Ovary (tissue), 7 donors: ENCODE measurements at regions not wholly inside any gene's neighbourhood (a gene's known extent, or its start where the extent isn't known, plus 50 kb on each side); places are given as distances from the start of the nearest gene placed in this dataset.
A peak's percentile ranks its signal among the peaks of the same experiment; 100 is the strongest.

Source experiments
- DNase-seq, 5 donors: peaks; one replicate each; pipeline ENCODE4 v3.0.0-alpha.2; 2019 to 2020
- H3K27ac ChIP-seq, 2 donors: fragments of 200-600 bp; one replicate each; pipeline versions ENCODE4 v1.5.1 to v1.8.0; 2019 to 2022
- H3K27me3 ChIP-seq: fragments of 200-600 bp; one replicate; pipeline ENCODE4 v1.8.0; 2022
- H3K36me3 ChIP-seq: fragments of 200-600 bp; sonication (generic); one replicate; pipeline ENCODE4 v1.5.1; 2019
- H3K4me1 ChIP-seq: one replicate; pipeline ENCODE4 v1.8.1; 2013; ENCODE audit warnings: mild to moderate bottlenecking, moderate library complexity; ENCODE audit not compliant: insufficient read depth
- H3K4me3 ChIP-seq: fragments of 200-600 bp; sonication (generic); one replicate; pipeline ENCODE4 v1.5.1; 2017
- H3K9me3 ChIP-seq, 2 donors: fragments of 200-600 bp in 1 of 2; sonication (generic) in 1 of 2; one replicate each; pipeline versions ENCODE4 v1.5.1 to v1.8.1; 2013 to 2019; ENCODE audit warnings: mild to moderate bottlenecking in 1 of 2, moderate library complexity in 1 of 2
- CTCF ChIP-seq, 3 donors: fragments of 450-650 bp in 2 of 3; fragments of 200-600 bp in 1 of 3; IDR thresholded peaks; one replicate each; pipeline versions ENCODE4 v1.5.1 to v1.8.0; 2016 to 2022; ENCODE audit warnings: antibody characterized with exemption in 3 of 3, mild to moderate bottlenecking in 1 of 3
- EP300 ChIP-seq: sonication (generic); formaldehyde crosslinking; IDR thresholded peaks from one replicate; pipeline ENCODE4 v1.6.1; 2017; ENCODE audit warnings: antibody characterized with exemption
- POLR2A ChIP-seq: fragments of 450-650 bp; IDR thresholded peaks from one replicate; pipeline ENCODE4 v1.6.1; 2017; ENCODE audit warnings: antibody characterized with exemption, mild to moderate bottlenecking, moderate library complexity
- WGBS, 3 donors: extraction: QIAGEN DNeasy Blood & Tissue Kit in 1 of 3; methylation state at CpG; one replicate each; pipeline versions ENCODE4 v1.1.5 to v1.1.7; 2013 to 2017; 5-methylcytosine and 5-hydroxymethylcytosine counted together
- intact Hi-C, 4 donors: fragments of 100-400 bp; cut with DNase I; formaldehyde crosslinking; loops; one replicate each; pipeline versions ENCODE4 v1.11.0 to v1.15.1; 2022 to 2023
- donor health status: DM: no; HTN: no; CAD: no; lungs with moderate emphysema.
- donor health status: DM: no; HTN: no; CAD: no.
- donor health status: Bipolar disorder and iron deficiency.
- donor health status: DM: no; HTN: no; CAD: no.
- donor health status: DM: yes; HTN: yes; CAD: no.

- no peak overlapping the region for H3K27ac ChIP-seq
- H3K4me3 ChIP-seq: no peak overlapping the region
- H3K4me1 ChIP-seq: peaks cover 5% of the 10 kb centered on the region
- H3K9me3 ChIP-seq: no peaks in the 10 kb centered on the region
- DNase-seq: no peak
- intact Hi-C loops: no loop called here
- H3K27me3 ChIP-seq: no peaks in the 10 kb centered on the region
- WGBS, 3 donors: 36 to 38% (median 37%) methylated on average over 2 of the region's 2 CpGs
- TF ChIP-seq CTCF (IDR thresholded peaks at IDR 0.05) (no peak), POLR2A (no peak), EP300 (no peak)
- no peaks in the 10 kb centered on the region for H3K36me3 ChIP-seq
Observed at GRCh38 chr5:155254399-155254798, 240.8 kb downstream of the KIF4B start.

GRCh38 chr5:155258161-155258560 is 244.6 kb downstream of the KIF4B start:
- intact Hi-C loops: no loop called here
- Histone ChIP-seq H3K9me3 (no peaks in the 10 kb centered on the region), H3K4me3 (no peak overlapping the region), H3K27me3 (no peaks in the 10 kb centered on the region), H3K36me3 (no peaks in the 10 kb centered on the region), H3K27ac (peak overlapping the region in 1 of 2 donors; percentile 48), H3K4me1 (peaks cover 5% of the 10 kb centered on the region)
- DNase-seq: peak in 4 of 5 donors; percentile 36 to 66 (median 51)
- TF ChIP-seq EP300: no peak
- no peak for TF ChIP-seq CTCF (IDR thresholded peaks at IDR 0.05)
- TF ChIP-seq POLR2A: no peak
- 15 to 18% (median 17%) methylated on average over 6 of the region's 6 CpGs for whole genome bisulfite sequencing, 3 donors

GRCh38 chr5:155259648-155260047 is 246.1 kb downstream of the KIF4B start:
- DNase-seq: no peak
- peaks cover 5% of the 10 kb centered on the region for H3K4me1 ChIP-seq
- H3K4me3 ChIP-seq: no peak overlapping the region
- no peaks in the 10 kb centered on the region for H3K36me3 ChIP-seq
- no peak overlapping the region for H3K27ac ChIP-seq
- no peaks in the 10 kb centered on the region for H3K27me3 ChIP-seq
- intact Hi-C loops: no loop called here
- no peaks in the 10 kb centered on the region for H3K9me3 ChIP-seq
- 80 to 89% (median 84%) methylated on average over 5 of the region's 5 CpGs for WGBS, 3 donors
- no peak for TF ChIP-seq CTCF (IDR thresholded peaks at IDR 0.05)
- no peak for TF ChIP-seq POLR2A
- TF ChIP-seq EP300: no peak

- no peaks in the 10 kb centered on the region for H3K36me3 ChIP-seq
- TF ChIP-seq CTCF (IDR thresholded peaks at IDR 0.05): no peak
- TF ChIP-seq EP300: no peak
- no peak for TF ChIP-seq POLR2A
- 72 to 88% (median 83%) methylated on average over 3 of the region's 3 CpGs for WGBS, 3 donors
- H3K9me3 ChIP-seq: no peaks in the 10 kb centered on the region
- intact Hi-C loops: no loop called here
- peaks cover 4% of the 10 kb centered on the region for H3K4me1 ChIP-seq
- H3K27me3 ChIP-seq: no peaks in the 10 kb centered on the region
- H3K4me3 ChIP-seq: no peak overlapping the region
- no peak overlapping the region for H3K27ac ChIP-seq
- DNase-seq: no peak
Observed at GRCh38 chr5:155260798-155261197, 247.2 kb downstream of the KIF4B start.

- intact Hi-C loops: no loop called here
- no peak for DNase-seq
- no peaks in the 10 kb centered on the region for H3K27me3 ChIP-seq
- H3K4me3 ChIP-seq: no peak overlapping the region
- H3K27ac ChIP-seq: no peak overlapping the region
- H3K4me1 ChIP-seq: peaks cover 4% of the 10 kb centered on the region
- 90 to 92% (median 91%) methylated on average over 2 of the region's 2 CpGs for WGBS, 3 donors
- H3K36me3 ChIP-seq: no peaks in the 10 kb centered on the region
- no peak for TF ChIP-seq POLR2A
- TF ChIP-seq CTCF (IDR thresholded peaks at IDR 0.05): no peak
- no peak for TF ChIP-seq EP300
- H3K9me3 ChIP-seq: no peaks in the 10 kb centered on the region
Observed at GRCh38 chr5:155263381-155263780, 249.8 kb downstream of the KIF4B start.
